Fibroblast of mammary gland (primary cell): ENCODE measurements at regions not wholly inside any gene's neighbourhood (a gene's known extent, or its start where the extent isn't known, plus 50 kb on each side); places are given as distances from the start of the nearest gene placed in this dataset.
A peak's percentile ranks its signal among the peaks of the same experiment; 100 is the strongest.

Source experiments
- DNase-seq: peaks from one replicate; pipeline ENCODE4 v3.0.0-alpha.2; 2010; ENCODE audit warnings: low read depth
- H3K4me3 ChIP-seq: 2 replicates; pipeline ENCODE4 v1.5.1; 2011; ENCODE audit warnings: low read depth, mild to moderate bottlenecking, low read length, moderate library complexity; ENCODE audit not compliant: control insufficient read depth
- TF ChIP-seq, protein P1 (sequence below): conservative IDR thresholded peaks from 2 replicates; pipeline ENCODE4 v1.5.1; 2011; ENCODE audit warnings: low read depth, low read length, inconsistent platforms; ENCODE audit not compliant: control insufficient read depth, insufficient read depth

DNA sequence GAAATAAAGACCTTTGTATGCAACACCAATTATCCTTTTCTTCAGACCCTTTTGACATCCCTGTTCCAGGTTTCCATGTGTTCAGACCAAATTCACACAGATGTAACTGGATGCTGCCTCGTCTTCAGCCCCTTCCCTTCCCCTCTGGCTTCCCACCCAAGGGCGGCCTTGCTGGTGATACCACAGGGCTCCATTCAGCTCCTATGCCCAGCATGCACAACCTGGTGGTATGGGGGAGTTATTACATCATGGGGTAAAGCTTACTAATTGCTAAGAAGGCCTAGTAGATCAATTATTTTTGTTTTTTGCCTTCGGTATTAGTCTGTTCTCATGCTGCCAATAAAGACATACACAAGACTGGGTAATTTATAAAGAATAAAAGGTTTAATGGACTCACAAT, 317.0 kb upstream of the CXXC4 start:
- H3K4me3 ChIP-seq, result no peak overlapping the region
- DNase-seq, result no peak
- TF ChIP-seq, protein P1, sequence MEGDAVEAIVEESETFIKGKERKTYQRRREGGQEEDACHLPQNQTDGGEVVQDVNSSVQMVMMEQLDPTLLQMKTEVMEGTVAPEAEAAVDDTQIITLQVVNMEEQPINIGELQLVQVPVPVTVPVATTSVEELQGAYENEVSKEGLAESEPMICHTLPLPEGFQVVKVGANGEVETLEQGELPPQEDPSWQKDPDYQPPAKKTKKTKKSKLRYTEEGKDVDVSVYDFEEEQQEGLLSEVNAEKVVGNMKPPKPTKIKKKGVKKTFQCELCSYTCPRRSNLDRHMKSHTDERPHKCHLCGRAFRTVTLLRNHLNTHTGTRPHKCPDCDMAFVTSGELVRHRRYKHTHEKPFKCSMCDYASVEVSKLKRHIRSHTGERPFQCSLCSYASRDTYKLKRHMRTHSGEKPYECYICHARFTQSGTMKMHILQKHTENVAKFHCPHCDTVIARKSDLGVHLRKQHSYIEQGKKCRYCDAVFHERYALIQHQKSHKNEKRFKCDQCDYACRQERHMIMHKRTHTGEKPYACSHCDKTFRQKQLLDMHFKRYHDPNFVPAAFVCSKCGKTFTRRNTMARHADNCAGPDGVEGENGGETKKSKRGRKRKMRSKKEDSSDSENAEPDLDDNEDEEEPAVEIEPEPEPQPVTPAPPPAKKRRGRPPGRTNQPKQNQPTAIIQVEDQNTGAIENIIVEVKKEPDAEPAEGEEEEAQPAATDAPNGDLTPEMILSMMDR, result no peak

- no peak overlapping the region for H3K4me3 ChIP-seq
- TF ChIP-seq, protein P1, result no peak
- peak; percentile 2 for DNase-seq
These were observed 321.0 kb upstream of the CXXC4 start for GRCh38 chr4:104815665-104816064.

GRCh38 chr4:104818579-104818978, 323.9 kb upstream of the CXXC4 start:
- no peak overlapping the region for H3K4me3 ChIP-seq
- TF ChIP-seq, protein P1, result no peak
- no peak for DNase-seq

DNA sequence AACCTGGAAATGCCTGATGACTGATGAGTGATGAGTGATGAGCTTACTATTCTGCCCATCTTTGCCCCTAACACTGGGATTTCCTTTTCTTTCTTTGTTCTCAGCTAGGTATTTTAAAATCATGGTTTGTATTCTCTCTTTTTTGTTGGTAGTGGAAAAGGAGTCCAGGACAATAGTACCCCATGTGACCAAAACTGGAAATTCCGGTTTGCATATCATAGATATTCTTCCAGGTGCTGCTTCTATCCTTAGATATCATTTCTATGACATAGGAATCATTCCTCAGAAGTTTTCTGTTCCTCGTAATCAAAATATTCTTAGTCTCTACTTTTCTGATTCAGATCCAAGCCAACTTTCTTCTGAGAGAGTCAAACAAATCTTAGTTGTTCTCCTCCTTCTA, 320.5 kb upstream of the TET2 start:
- TF ChIP-seq, protein P1, result no peak
- DNase-seq, result no peak
- H3K4me3 ChIP-seq, result no peak overlapping the region

DNA sequence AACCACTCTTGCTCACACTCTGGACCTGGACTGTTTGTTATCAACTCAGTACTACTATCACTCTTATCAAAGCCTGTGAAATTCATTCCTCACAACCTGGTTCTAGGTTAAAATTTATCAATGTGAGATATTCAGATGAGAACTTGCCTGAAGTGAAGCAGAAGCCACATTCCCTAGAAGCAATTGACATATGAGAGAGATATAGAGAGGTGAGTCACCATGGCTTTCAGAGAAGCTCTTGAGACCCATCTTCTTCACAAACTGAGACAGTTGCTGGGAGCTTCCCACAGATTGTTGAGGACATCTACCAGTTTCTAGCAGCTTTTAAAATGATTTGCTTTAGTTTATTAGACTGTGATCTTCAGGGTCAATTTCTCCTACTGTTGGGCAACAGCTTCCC, 316.9 kb upstream of the TET2 start:
- DNase-seq, result no peak
- TF ChIP-seq, protein P1, result no peak
- no peak overlapping the region for H3K4me3 ChIP-seq

GRCh38 chr4:104848597-104849225, 298.0 kb upstream of the TET2 start:
- H3K4me3 ChIP-seq, result no peak overlapping the region
- no peak for DNase-seq
- TF ChIP-seq, protein P1, result no peak
